Common myeloid progenitor, CD34-positive (primary cell): ENCODE measurements at regions not wholly inside any gene's neighbourhood (a gene's known extent, or its start where the extent isn't known, plus 50 kb on each side); places are given as distances from the start of the nearest gene placed in this dataset.

Experiments
- CTCF ChIA-PET: fragments of 350-600 bp; sonication (Branson Sonifier 250); formaldehyde crosslinking; loops from one replicate; lab custom pipeline; 2021; ENCODE audit warnings: antibody characterized with exemption; lab: Charles Lee
- POLR2A ChIA-PET: fragments of 350-600 bp; sonication (Branson Sonifier 250); formaldehyde crosslinking; loops from one replicate; lab custom pipeline; 2021; ENCODE audit warnings: antibody characterized with exemption; lab: Charles Lee
- DNase-seq, 3 donors: peaks; one replicate each; pipeline versions ENCODE4 v3.0.0 to v3.0.0-alpha.2; 2013
- H3K27ac ChIP-seq, 2 experiments: 1 replicate in 1 of 2; 2 replicates in 1 of 2; pipeline ENCODE4 v1.7.0; 2013; ENCODE audit warnings: inconsistent platforms in 2 of 2, low read length in 2 of 2, mild to moderate bottlenecking in 2 of 2, low read depth in 1 of 2, moderate library complexity in 1 of 2; ENCODE audit not compliant: severe bottlenecking in 2 of 2, insufficient read depth in 1 of 2, poor library complexity in 1 of 2
- H3K27me3 ChIP-seq, 5 experiments: replicated peaks in 2 of 5; 1 replicate in 3 of 5; 2 replicates in 2 of 5; pipeline versions ENCODE4 v1.6.1 to v1.7.0; 2013; ENCODE audit warnings: low read length in 4 of 5, mild to moderate bottlenecking in 2 of 5, moderate library complexity in 2 of 5, inconsistent platforms in 1 of 5; ENCODE audit not compliant: insufficient read depth in 5 of 5, control insufficient read depth in 4 of 5
- H3K36me3 ChIP-seq, 4 experiments: 1 replicate in 2 of 4; 2 replicates in 2 of 4; pipeline versions ENCODE4 v1.6.1 to v1.7.0; 2013; ENCODE audit warnings: low read length in 3 of 4, control low read depth in 1 of 4, mild to moderate bottlenecking in 1 of 4; ENCODE audit not compliant: control insufficient read depth in 4 of 4, insufficient read depth in 4 of 4
- H3K4me1 ChIP-seq, 4 experiments: 1 replicate in 3 of 4; 2 replicates in 1 of 4; pipeline versions ENCODE4 v1.6.1 to v1.7.1; 2013; ENCODE audit warnings: low read length in 3 of 4, mild to moderate bottlenecking in 3 of 4, control low read depth in 1 of 4, inconsistent platforms in 1 of 4, moderate library complexity in 1 of 4; ENCODE audit not compliant: control insufficient read depth in 4 of 4, insufficient read depth in 4 of 4; ENCODE audit errors: control extremely low read depth in 1 of 4
- H3K4me3 ChIP-seq, 7 experiments: 1 replicate in 4 of 7; 2 replicates in 3 of 7; pipeline versions ENCODE4 v1.5.1 to v1.7.0; 2013; ENCODE audit warnings: mild to moderate bottlenecking in 7 of 7, low read length in 6 of 7, moderate library complexity in 6 of 7, inconsistent platforms in 2 of 7, low read depth in 2 of 7, control low read depth in 1 of 7; ENCODE audit not compliant: insufficient read depth in 4 of 7, control insufficient read depth in 1 of 7; ENCODE audit errors: extremely low read depth in 1 of 7
- H3K9me3 ChIP-seq, 5 experiments: 1 replicate in 4 of 5; 2 replicates in 1 of 5; pipeline versions ENCODE4 v1.6.1 to v1.7.1; 2013; ENCODE audit warnings: low read length in 4 of 5, mild to moderate bottlenecking in 2 of 5, inconsistent platforms in 1 of 5, low read depth in 1 of 5, moderate library complexity in 1 of 5; ENCODE audit not compliant: control insufficient read depth in 4 of 5, insufficient read depth in 2 of 5; ENCODE audit errors: control extremely low read depth in 1 of 5
- WGBS: methylation state at CpG from one replicate; pipeline ENCODE4 v1.1.5; 2013; ENCODE audit not compliant: insufficient coverage; 5-methylcytosine and 5-hydroxymethylcytosine counted together

- ChIA-PET POLR2A (no interaction called here), CTCF (no interaction called here)
- Histone ChIP-seq H3K4me1 (no peaks in the 10 kb centered on the region), H3K36me3 (no peaks in the 10 kb centered on the region), H3K9me3 (no peaks in the 10 kb centered on the region), H3K27ac (no peak overlapping the region), H3K27me3 (no peaks in the 10 kb centered on the region), H3K4me3 (no peak overlapping the region)
- WGBS = 100% methylated on average over 1 of the region's 1 CpG
- DNase-seq = no peak
Observed at GRCh38 chr11:81913793-81914192, 819.9 kb downstream of the FAM181B start.

DNA sequence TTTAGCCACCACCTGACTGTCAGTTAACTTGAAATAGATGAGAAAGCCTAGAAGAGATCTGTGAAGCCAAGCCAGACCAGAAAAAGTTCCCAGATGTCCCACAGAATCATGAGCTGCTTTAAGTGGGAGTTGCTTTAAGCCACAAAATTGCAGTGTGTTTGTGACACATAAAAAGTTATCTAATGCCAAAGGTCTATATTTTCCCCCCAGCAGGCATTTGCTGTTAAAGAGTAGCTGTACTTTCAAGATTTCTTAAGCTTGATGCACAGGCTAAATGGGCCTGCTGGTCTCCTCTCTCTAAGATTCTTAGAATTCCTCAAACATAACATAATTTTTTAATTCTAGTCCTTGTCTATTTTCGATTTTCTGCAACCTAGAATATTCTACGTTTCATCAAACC is 825.7 kb downstream of the FAM181B start:
- ChIA-PET POLR2A (no interaction called here), CTCF (no interaction called here)

GRCh38 chr11:81899156-81899555 is 834.5 kb downstream of the FAM181B start:
- no peak overlapping the region for H3K4me3 ChIP-seq
- peaks cover 0 to 8% (median 0%) of the 10 kb centered on the region in 4 experiments for H3K4me1 ChIP-seq
- WGBS = no CpG with 5 or more reads among the region's 1 CpG
- no peaks in the 10 kb centered on the region for H3K27me3 ChIP-seq
- POLR2A ChIA-PET = no interaction called here
- DNase-seq = peak; percentile 7 to 35 (median 13)
- H3K27ac ChIP-seq = no peak overlapping the region
- CTCF ChIA-PET = no interaction called here
- peaks cover 0 to 3% (median 0%) of the 10 kb centered on the region in 5 experiments for H3K9me3 ChIP-seq
- no peaks in the 10 kb centered on the region for H3K36me3 ChIP-seq

More for the DNA sequence above, 825.7 kb downstream of the FAM181B start:
- no peak for DNase-seq
- Histone ChIP-seq H3K27me3 (no peaks in the 10 kb centered on the region), H3K4me3 (no peak overlapping the region), H3K9me3 (no peaks in the 10 kb centered on the region), H3K4me1 (no peaks in the 10 kb centered on the region), H3K36me3 (no peaks in the 10 kb centered on the region), H3K27ac (no peak overlapping the region)
- no CpG with 5 or more reads among the region's 2 CpGs for WGBS

DNA sequence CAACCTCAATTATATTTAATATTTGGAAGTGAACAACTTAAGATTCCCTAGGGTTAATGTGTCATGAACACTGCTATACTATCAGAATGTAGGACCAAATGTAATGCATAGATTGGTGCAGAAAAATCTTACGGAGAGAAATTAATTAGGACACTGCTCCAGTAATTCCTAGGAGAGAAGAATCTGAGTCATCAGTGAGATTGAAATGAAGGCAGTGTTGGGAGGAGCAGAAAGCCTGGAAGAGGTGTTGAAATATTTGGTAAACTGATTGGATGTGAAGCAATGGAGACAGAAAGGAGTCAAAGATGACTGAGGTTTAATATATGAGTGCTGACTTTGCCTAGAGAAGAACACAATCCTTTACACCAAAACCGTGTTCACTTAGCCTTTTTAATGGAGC is 836.0 kb downstream of the FAM181B start:
- Histone ChIP-seq H3K36me3 (no peaks in the 10 kb centered on the region), H3K27me3 (no peaks in the 10 kb centered on the region), H3K4me1 (peaks cover 0 to 8% (median 0%) of the 10 kb centered on the region in 4 experiments), H3K9me3 (peaks cover 0 to 3% (median 0%) of the 10 kb centered on the region in 5 experiments), H3K4me3 (no peak overlapping the region), H3K27ac (no peak overlapping the region)
- ChIA-PET CTCF (no interaction called here), POLR2A (no interaction called here)
- WGBS = 100% methylated on average over 1 of the region's 2 CpGs
- DNase-seq = no peak

- 96% methylated on average over 3 of the region's 3 CpGs for WGBS
Observed at GRCh38 chr11:81895258-81895657, 838.4 kb downstream of the FAM181B start.

DNA sequence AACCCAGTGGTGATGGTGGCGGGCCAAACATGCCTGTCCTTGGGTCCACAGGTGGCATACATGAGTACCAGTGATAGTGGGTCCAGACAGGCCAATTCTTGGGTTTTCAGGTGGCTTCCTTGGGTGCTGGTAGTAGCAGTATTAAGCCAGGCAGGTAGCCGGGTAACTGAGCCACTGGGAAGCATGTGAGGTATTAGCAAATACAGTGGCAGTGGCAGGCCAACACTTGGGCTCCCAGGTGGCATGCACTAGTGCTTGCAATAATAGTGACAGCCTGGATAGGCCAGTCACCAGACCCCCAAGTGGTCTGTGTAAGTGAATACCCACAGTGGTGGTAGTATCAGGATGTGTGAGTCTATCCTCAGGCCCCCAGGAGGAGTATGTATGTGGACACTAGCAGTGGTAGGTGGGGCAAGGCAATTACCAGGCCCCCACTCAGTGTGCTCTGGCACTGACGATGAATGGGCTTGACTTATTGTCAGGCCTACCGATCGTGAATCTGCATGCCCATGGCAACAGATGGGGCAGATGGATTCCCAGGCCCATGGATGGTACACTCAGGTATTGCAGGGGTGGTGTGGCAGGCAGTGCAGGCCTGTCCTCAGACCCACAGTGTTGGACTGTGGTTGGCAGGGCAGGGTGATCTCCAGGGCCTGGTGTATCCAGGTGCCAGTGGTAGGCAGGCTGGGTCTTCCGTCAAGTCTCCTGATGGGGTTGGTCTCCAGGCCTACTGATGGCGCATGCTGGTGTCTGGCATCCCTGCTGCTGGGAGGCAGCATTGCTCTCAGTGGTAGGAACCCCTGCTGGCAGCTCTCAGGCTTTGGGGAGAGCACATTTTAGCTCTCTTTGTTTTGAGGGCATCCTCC is 840.7 kb downstream of the FAM181B start:
- POLR2A ChIA-PET = no interaction called here
- Histone ChIP-seq H3K36me3 (no peaks in the 10 kb centered on the region), H3K4me1 (no peaks in the 10 kb centered on the region), H3K4me3 (no peak overlapping the region), H3K9me3 (peaks cover 0 to 18% (median 5%) of the 10 kb centered on the region in 5 experiments), H3K27ac (no peak overlapping the region), H3K27me3 (peaks cover 0 to 3% (median 0%) of the 10 kb centered on the region in 5 experiments)
- WGBS = 94% methylated on average over 7 of the region's 7 CpGs
- no peak for DNase-seq
- CTCF ChIA-PET = no interaction called here

More at GRCh38 chr11:81895258-81895657, 838.4 kb downstream of the FAM181B start:
- Histone ChIP-seq H3K4me3 (no peak overlapping the region), H3K36me3 (no peaks in the 10 kb centered on the region), H3K27ac (no peak overlapping the region), H3K27me3 (no peaks in the 10 kb centered on the region), H3K9me3 (peaks cover 0 to 5% (median 0%) of the 10 kb centered on the region in 5 experiments), H3K4me1 (peaks cover 0 to 8% (median 0%) of the 10 kb centered on the region in 4 experiments)
- DNase-seq = no peak
- ChIA-PET POLR2A (no interaction called here), CTCF (no interaction called here)

GRCh38 chr11:81888391-81888790 is 845.3 kb downstream of the FAM181B start:
- Histone ChIP-seq H3K27ac (no peak overlapping the region), H3K9me3 (peaks cover 1 to 25% (median 6%) of the 10 kb centered on the region in 5 experiments), H3K27me3 (peaks cover 0 to 12% (median 5%) of the 10 kb centered on the region in 5 experiments), H3K36me3 (no peaks in the 10 kb centered on the region), H3K4me3 (no peak overlapping the region), H3K4me1 (no peaks in the 10 kb centered on the region)
- POLR2A ChIA-PET = no interaction called here
- DNase-seq = no peak
- no CpG with 5 or more reads among the region's 1 CpG for WGBS
- CTCF ChIA-PET = no interaction called here
